Hypothalamus (tissue), 51 donors: ENCODE measurements at regions not wholly inside any gene's neighbourhood (a gene's known extent, or its start where the extent isn't known, plus 50 kb on each side); places are given as distances from the start of the nearest gene placed in this dataset.

ENCODE experiments used
- DNase-seq, 51 donors: peaks; one replicate each; lab custom pipeline; 2025; lab: John Stamatoyannopoulos, UW

GRCh38 chr4:3364634-3365314, 72.0 kb downstream of the RGS12 start:
- DNase-seq: no peak

- no peak for DNase-seq
Measured at GRCh38 chr4:3365326-3365725, 72.5 kb downstream of the RGS12 start.

- no peak for DNase-seq
Measured at GRCh38 chr4:3365871-3366842, 73.3 kb downstream of the RGS12 start.

GRCh38 chr4:3366893-3367775, 74.3 kb downstream of the RGS12 start:
- DNase-seq: no peak

GRCh38 chr4:3367866-3368265, 73.9 kb upstream of the HGFAC start:
- no peak for DNase-seq

- DNase-seq: no peak
Measured at GRCh38 chr4:3368334-3368733, 73.4 kb upstream of the HGFAC start.

- peak in 7 of 51 donors; percentile 18 to 75 (median 34) for DNase-seq
Measured at GRCh38 chr4:3368841-3369760, 72.7 kb upstream of the HGFAC start.

GRCh38 chr4:3369781-3370674, 71.7 kb upstream of the HGFAC start:
- DNase-seq: peak in 16 of 51 donors; percentile 21 to 86 (median 42)

GRCh38 chr4:3371033-3372001, 70.5 kb upstream of the HGFAC start:
- peak in 5 of 51 donors; percentile 12 to 48 (median 26) for DNase-seq

GRCh38 chr4:3372264-3372932, 69.4 kb upstream of the HGFAC start:
- DNase-seq: no peak

- peak in 28 of 51 donors; percentile 22 to 77 (median 48) for DNase-seq
Measured at GRCh38 chr4:3372933-3373465, 68.8 kb upstream of the HGFAC start.

GRCh38 chr4:3373468-3373867, 68.3 kb upstream of the HGFAC start:
- DNase-seq: no peak

GRCh38 chr4:3374011-3374645, 67.6 kb upstream of the HGFAC start:
- no peak for DNase-seq

GRCh38 chr4:3374667-3375066, 67.1 kb upstream of the HGFAC start:
- no peak for DNase-seq

- no peak for DNase-seq
Measured at GRCh38 chr4:3375688-3376087, 66.1 kb upstream of the HGFAC start.

- DNase-seq: no peak
Measured at GRCh38 chr4:3376266-3376665, 65.5 kb upstream of the HGFAC start.
